Endothelial cell (in vitro differentiated cells): ENCODE measurements at regions not wholly inside any gene's neighbourhood (a gene's known extent, or its start where the extent isn't known, plus 50 kb on each side); places are given as distances from the start of the nearest gene placed in this dataset.

Source experiments
- DNase-seq: peaks from one replicate; pipeline ENCODE4 v3.0.0; 2021; ENCODE audit warnings: low spot score
- H3K27ac Mint-ChIP-seq: one replicate; pipeline ENCODE4 v1.8.0; 2021; ENCODE audit warnings: mixed read lengths, inconsistent platforms; ENCODE audit not compliant: unreplicated experiment
- H3K27me3 Mint-ChIP-seq: one replicate; pipeline ENCODE4 v1.8.0; 2021; ENCODE audit warnings: mild to moderate bottlenecking, moderate library complexity, mixed read lengths, inconsistent platforms; ENCODE audit not compliant: unreplicated experiment
- H3K36me3 Mint-ChIP-seq: one replicate; pipeline ENCODE4 v1.8.0; 2021; ENCODE audit warnings: mild to moderate bottlenecking, low read depth, mixed read lengths, inconsistent platforms; ENCODE audit not compliant: unreplicated experiment
- H3K4me1 Mint-ChIP-seq: one replicate; pipeline ENCODE4 v1.8.0; 2021; ENCODE audit warnings: mild to moderate bottlenecking, mixed read lengths, inconsistent platforms; ENCODE audit not compliant: unreplicated experiment
- H3K4me3 Mint-ChIP-seq: one replicate; pipeline ENCODE4 v1.8.0; 2021; ENCODE audit warnings: mild to moderate bottlenecking, mixed read lengths, inconsistent platforms; ENCODE audit not compliant: unreplicated experiment
- H3K9me3 Mint-ChIP-seq: one replicate; pipeline ENCODE4 v1.8.0; 2021; ENCODE audit warnings: mixed read lengths, inconsistent platforms; ENCODE audit not compliant: unreplicated experiment
- TF ChIP-seq, protein P1 (sequence below): fragments of 200-600 bp; sonication (generic); IDR thresholded peaks from one replicate; pipeline ENCODE4 v1.5.0; 2021; ENCODE audit warnings: antibody characterized with exemption; ENCODE audit not compliant: unreplicated experiment

DNA sequence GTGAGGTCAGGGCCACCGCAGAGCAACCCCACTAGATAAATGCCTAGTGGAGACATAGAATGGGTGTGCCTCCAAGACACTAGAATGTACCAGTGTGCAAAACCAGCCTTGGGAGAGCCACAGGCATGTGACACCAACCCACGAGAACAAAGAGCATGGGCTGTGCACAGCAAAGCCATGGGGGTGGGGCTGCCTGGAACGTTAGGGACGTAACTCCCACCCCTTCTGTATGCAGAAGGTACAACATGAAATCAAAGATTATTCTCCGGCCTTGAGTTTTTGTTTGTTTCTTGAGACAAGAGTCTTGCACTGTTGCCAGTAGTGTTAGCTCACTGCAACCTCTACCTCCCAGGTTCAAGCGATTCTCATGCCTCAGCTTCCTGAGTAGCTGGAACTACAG is 99.5 kb downstream of the MID1IP1 start:
- no peak overlapping the region for H3K4me3 Mint-ChIP-seq
- no peaks in the 10 kb centered on the region for H3K9me3 Mint-ChIP-seq
- H3K27me3 Mint-ChIP-seq: peaks cover 2% of the 10 kb centered on the region
- H3K36me3 Mint-ChIP-seq: no peaks in the 10 kb centered on the region
- no peaks in the 10 kb centered on the region for H3K4me1 Mint-ChIP-seq
- H3K27ac Mint-ChIP-seq: no peak overlapping the region
- TF ChIP-seq, protein P1, sequence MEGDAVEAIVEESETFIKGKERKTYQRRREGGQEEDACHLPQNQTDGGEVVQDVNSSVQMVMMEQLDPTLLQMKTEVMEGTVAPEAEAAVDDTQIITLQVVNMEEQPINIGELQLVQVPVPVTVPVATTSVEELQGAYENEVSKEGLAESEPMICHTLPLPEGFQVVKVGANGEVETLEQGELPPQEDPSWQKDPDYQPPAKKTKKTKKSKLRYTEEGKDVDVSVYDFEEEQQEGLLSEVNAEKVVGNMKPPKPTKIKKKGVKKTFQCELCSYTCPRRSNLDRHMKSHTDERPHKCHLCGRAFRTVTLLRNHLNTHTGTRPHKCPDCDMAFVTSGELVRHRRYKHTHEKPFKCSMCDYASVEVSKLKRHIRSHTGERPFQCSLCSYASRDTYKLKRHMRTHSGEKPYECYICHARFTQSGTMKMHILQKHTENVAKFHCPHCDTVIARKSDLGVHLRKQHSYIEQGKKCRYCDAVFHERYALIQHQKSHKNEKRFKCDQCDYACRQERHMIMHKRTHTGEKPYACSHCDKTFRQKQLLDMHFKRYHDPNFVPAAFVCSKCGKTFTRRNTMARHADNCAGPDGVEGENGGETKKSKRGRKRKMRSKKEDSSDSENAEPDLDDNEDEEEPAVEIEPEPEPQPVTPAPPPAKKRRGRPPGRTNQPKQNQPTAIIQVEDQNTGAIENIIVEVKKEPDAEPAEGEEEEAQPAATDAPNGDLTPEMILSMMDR: no peak
- no peak for DNase-seq

DNA sequence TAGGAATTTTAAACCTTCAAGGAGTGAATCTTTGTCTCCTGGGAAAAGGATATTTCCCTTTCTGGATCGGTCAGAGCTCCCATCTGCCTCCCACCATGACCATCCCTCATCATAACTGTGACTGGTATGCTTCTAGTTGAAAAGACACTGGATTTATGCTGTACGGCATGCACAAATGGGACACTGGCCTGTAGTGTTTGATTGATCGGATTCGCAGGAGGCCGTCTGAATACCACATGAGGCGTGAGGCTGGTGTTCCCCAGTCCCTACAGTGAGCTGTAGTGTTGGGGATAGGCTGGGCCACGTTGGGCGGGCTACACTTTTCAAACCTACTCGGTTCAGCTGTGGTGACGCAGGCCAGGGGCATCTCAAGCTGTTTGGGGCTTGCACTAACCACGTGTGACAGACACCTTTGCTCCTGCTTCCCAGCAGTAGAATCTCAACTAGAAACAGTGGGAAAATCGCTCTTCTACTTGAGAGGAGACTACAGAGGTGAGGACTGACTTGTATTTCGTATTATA is 101.8 kb downstream of the MID1IP1 start:
- no peak for DNase-seq
- TF ChIP-seq, protein P1: no peak
- no peaks in the 10 kb centered on the region for H3K36me3 Mint-ChIP-seq
- H3K27ac Mint-ChIP-seq: no peak overlapping the region
- no peaks in the 10 kb centered on the region for H3K4me1 Mint-ChIP-seq
- peaks cover 2% of the 10 kb centered on the region for H3K27me3 Mint-ChIP-seq
- no peak overlapping the region for H3K4me3 Mint-ChIP-seq
- no peaks in the 10 kb centered on the region for H3K9me3 Mint-ChIP-seq

DNA sequence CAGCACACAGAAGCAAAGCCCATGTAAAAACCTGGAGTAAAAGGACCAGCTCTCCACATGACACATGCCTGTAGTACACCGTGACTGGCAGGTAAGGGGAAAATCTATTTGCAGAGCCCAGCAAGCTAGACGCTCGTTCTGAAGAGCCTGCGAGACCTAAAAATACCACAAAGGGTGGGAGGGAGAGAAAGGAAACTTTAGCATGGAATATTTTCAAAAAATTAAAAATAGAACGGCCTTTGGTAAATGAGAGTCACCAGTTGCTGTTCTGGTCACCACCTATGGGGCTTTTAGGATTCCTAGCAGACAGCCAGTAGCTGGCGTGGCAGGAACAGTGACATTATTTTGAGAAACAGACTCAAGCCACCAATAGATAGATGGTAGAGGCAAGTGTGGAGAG is 115.5 kb downstream of the MID1IP1 start:
- no peaks in the 10 kb centered on the region for H3K36me3 Mint-ChIP-seq
- H3K9me3 Mint-ChIP-seq: no peaks in the 10 kb centered on the region
- DNase-seq: no peak
- H3K4me3 Mint-ChIP-seq: no peak overlapping the region
- H3K27me3 Mint-ChIP-seq: peaks cover 2% of the 10 kb centered on the region
- no peak overlapping the region for H3K27ac Mint-ChIP-seq
- TF ChIP-seq, protein P1: no peak
- H3K4me1 Mint-ChIP-seq: no peaks in the 10 kb centered on the region

DNA sequence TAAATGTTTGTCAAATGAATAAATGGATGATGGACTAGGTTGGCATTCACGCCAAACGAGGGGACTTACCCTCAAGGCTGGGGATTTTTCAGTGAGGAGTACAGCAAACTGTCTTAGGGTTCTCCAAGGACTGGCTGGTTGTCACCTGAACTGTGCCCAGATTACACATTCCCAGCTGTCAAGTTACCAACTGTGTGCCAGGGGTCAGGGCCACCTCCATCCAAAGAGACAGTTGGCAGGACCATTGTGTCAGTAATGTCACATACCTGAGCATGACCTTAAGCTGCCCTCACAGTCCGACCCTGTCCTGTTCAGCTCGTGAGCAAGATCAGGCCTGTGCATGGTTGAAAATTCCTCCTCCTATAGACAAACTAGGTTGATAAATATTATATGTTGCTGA is 116.7 kb downstream of the MID1IP1 start:
- H3K27ac Mint-ChIP-seq: no peak overlapping the region
- no peak overlapping the region for H3K4me3 Mint-ChIP-seq
- TF ChIP-seq, protein P1: no peak
- peaks cover 2% of the 10 kb centered on the region for H3K27me3 Mint-ChIP-seq
- H3K9me3 Mint-ChIP-seq: no peaks in the 10 kb centered on the region
- DNase-seq: no peak
- H3K4me1 Mint-ChIP-seq: no peaks in the 10 kb centered on the region
- no peaks in the 10 kb centered on the region for H3K36me3 Mint-ChIP-seq

DNA sequence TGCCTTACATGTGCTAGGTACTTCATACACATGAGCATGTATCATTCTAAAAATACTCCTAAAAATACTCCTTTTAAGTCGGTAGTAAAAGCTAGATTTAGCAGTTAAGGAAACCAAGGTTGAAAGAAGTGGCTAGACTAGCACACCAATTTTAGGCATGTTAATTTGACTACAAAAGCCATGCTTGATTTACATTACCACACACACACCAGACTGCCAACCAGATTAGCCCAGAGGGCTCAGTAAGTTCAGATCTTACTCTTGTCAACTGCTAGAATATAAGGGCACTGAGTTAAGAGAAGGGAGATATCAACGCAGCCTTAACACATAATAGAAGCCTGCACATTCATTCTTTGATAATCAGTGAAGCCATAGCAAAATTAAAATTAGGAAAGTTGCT is 117.9 kb downstream of the MID1IP1 start:
- Mint-ChIP-seq H3K9me3 (no peaks in the 10 kb centered on the region), H3K27ac (no peak overlapping the region), H3K36me3 (no peaks in the 10 kb centered on the region), H3K4me1 (no peaks in the 10 kb centered on the region), H3K27me3 (peaks cover 2% of the 10 kb centered on the region), H3K4me3 (no peak overlapping the region)
- no peak for DNase-seq
- TF ChIP-seq, protein P1: no peak
